ENCODE measurements at regions not wholly inside any gene's neighbourhood (a gene's known extent, or its start where the extent isn't known, plus 50 kb on each side); places are given as distances from the start of the nearest gene placed in this dataset.

GRCh38 chr13:62092536-62092935 is 676.9 kb upstream of the PCDH20 start:
- no peak overlapping the region for H3K4me3 ChIP-seq (replicated peaks; ENCODE audit: low read depth, low read length)
- no peak for TF ChIP-seq CTCF (IDR thresholded peaks at IDR 0.05; ENCODE audit: insufficient read depth, low read length, poor library complexity, severe bottlenecking)
- H3K27me3 ChIP-seq (replicated peaks; ENCODE audit: control insufficient read depth, insufficient read depth, low read length): no peaks in the 10 kb centered on the region
- no peak for DNase-seq (ENCODE audit: extremely low read depth, insufficient read length)
- H3K36me3 ChIP-seq (ENCODE audit: control insufficient read depth, insufficient read depth, low read length): no peaks in the 10 kb centered on the region

DNA sequence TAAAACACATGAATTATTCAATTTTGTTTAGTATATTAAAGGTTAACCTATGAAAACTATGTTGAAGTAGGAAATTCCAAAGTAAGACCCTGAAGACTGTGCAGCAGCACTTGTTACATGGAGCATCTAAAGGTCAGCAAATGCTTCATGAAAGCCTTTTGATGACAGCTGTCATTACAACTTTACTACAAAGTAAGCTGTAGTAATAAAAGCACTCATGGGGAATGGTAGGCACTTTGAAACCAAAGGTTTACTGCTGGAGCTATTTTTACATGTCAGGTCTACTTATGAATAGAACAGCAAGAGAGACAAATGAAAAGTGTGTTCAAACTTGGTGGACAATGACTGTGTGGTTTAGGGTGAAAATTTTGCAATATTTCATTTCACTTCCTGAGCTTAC is 672.5 kb upstream of the PCDH20 start:
- H3K36me3 ChIP-seq (ENCODE audit: control insufficient read depth, insufficient read depth, low read length): no peaks in the 10 kb centered on the region
- H3K4me3 ChIP-seq (replicated peaks; ENCODE audit: low read depth, low read length): no peak overlapping the region
- DNase-seq (ENCODE audit: extremely low read depth, insufficient read length): no peak
- H3K27me3 ChIP-seq (replicated peaks; ENCODE audit: control insufficient read depth, insufficient read depth, low read length): no peaks in the 10 kb centered on the region
- TF ChIP-seq CTCF (IDR thresholded peaks at IDR 0.05; ENCODE audit: insufficient read depth, low read length, poor library complexity, severe bottlenecking): no peak

DNA sequence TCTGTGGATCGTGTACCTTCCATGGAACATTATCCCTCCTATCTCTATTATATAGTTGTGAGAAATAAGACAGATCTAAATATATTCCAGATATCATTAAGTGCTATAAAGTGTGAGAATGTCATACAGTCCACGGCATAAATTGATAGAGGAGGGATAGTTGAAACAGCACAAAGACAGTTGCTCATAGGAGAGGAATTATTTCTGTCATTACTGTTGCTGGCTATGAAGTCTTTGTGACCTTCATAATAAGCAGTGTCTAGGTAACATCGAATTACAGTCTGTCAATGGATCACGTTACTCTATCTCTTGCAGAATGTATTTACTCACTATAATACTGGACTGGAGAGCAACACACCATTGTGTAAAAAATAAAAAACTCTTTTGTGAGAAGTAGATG is 671.5 kb upstream of the PCDH20 start:
- no peaks in the 10 kb centered on the region for H3K36me3 ChIP-seq (ENCODE audit: control insufficient read depth, insufficient read depth, low read length)
- no peak for DNase-seq (ENCODE audit: extremely low read depth, insufficient read length)
- TF ChIP-seq CTCF (IDR thresholded peaks at IDR 0.05; ENCODE audit: insufficient read depth, low read length, poor library complexity, severe bottlenecking): no peak

GRCh38 chr13:62085337-62086229 is 669.9 kb upstream of the PCDH20 start:
- TF ChIP-seq CTCF (IDR thresholded peaks at IDR 0.05; ENCODE audit: insufficient read depth, low read length, poor library complexity, severe bottlenecking): no peak
- no peaks in the 10 kb centered on the region for H3K36me3 ChIP-seq (ENCODE audit: control insufficient read depth, insufficient read depth, low read length)
- no peaks in the 10 kb centered on the region for H3K27me3 ChIP-seq (replicated peaks; ENCODE audit: control insufficient read depth, insufficient read depth, low read length)
- DNase-seq (ENCODE audit: extremely low read depth, insufficient read length): no peak
- no peak overlapping the region for H3K4me3 ChIP-seq (replicated peaks; ENCODE audit: low read depth, low read length)

More for the DNA sequence above, 671.5 kb upstream of the PCDH20 start:
- H3K27me3 ChIP-seq (replicated peaks; ENCODE audit: control insufficient read depth, insufficient read depth, low read length): no peaks in the 10 kb centered on the region
- H3K4me3 ChIP-seq (replicated peaks; ENCODE audit: low read depth, low read length): no peak overlapping the region

DNA sequence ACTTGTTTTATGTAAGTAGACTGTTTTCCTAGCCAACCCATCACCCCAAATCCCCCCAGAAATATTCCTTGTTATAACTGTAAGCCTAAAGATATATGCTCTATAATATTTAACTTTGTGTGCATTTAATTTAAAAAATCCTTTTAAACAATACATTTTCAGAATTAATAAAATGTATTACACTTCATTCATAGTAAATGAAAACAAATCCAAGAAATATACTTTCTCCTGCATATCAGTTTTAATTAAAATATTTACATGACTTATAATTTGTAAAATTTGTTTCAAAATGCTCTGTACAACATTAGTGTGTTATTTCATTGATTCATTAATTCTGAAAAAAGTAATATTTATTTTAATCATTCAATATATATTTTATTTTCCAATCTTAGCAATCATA is 669.1 kb upstream of the PCDH20 start:
- no peaks in the 10 kb centered on the region for H3K27me3 ChIP-seq (replicated peaks; ENCODE audit: control insufficient read depth, insufficient read depth, low read length)
- no peaks in the 10 kb centered on the region for H3K36me3 ChIP-seq (ENCODE audit: control insufficient read depth, insufficient read depth, low read length)
- no peak overlapping the region for H3K4me3 ChIP-seq (replicated peaks; ENCODE audit: low read depth, low read length)
- DNase-seq (ENCODE audit: extremely low read depth, insufficient read length): no peak
- TF ChIP-seq CTCF (IDR thresholded peaks at IDR 0.05; ENCODE audit: insufficient read depth, low read length, poor library complexity, severe bottlenecking): no peak
